ENCODE measurements at regions not wholly inside any gene's neighbourhood (a gene's known extent, or its start where the extent isn't known, plus 50 kb on each side); places are given as distances from the start of the nearest gene placed in this dataset.

GRCh38 chr7:84821671-84822534 is 365.0 kb downstream of the SEMA3D start:
- ATAC-seq = no peak
- ChIA-PET POLR2A (no interaction called here), CTCF (interaction anchor here (1.2 kb wide), 1 partner anchor 9 kb away, joined by 4 read pairs; no protein-coding TSS in a partner anchor)
- DNase-seq (ENCODE audit: low read depth in 1 of 2, low spot score in 1 of 2) = no peak
- no peak for FAIRE-seq
- H3K4me2 ChIP-seq = no peak overlapping the region
- H3K27ac ChIP-seq = no peak overlapping the region
- TF ChIP-seq ZSCAN20 (CRISPR knock-in tag; IDR thresholded peaks at IDR 0.05) (no peak), RAD21 (conservative IDR thresholded peaks at IDR 0.05 in 1 of 2, IDR thresholded peaks at IDR 0.05 in 1 of 2) (no peak)
- no peaks in the 10 kb centered on the region for H3K4me1 ChIP-seq
- no peak overlapping the region for H3K4me3 ChIP-seq
- H3K9me3 ChIP-seq = no peaks in the 10 kb centered on the region
- WGBS (ENCODE audit: missing lambda C conversion rate) = 84% methylated on average over 3 of the region's 3 CpGs

- ATAC-seq (no peak), DNase-seq (ENCODE audit: low read depth in 1 of 2, low spot score in 1 of 2) (no peak), FAIRE-seq (no peak)
- Histone ChIP-seq H3K4me2 (no peak overlapping the region), H3K27ac (no peak overlapping the region), H3K4me1 (no peaks in the 10 kb centered on the region), H3K4me3 (no peak overlapping the region), H3K9me3 (no peaks in the 10 kb centered on the region)
- 45% methylated on average over 2 of the region's 2 CpGs for WGBS (ENCODE audit: missing lambda C conversion rate)
- ChIA-PET CTCF (no interaction called here), POLR2A (no interaction called here)
- TF ChIP-seq POLR2AphosphoS2 (conservative IDR thresholded peaks at IDR 0.05; ENCODE audit: low read length) (no peak), PHF8 (IDR thresholded peaks at IDR 0.05; ENCODE audit: borderline replicate concordance, low read depth) (no peak), HMGXB4 (CRISPR knock-in tag; IDR thresholded peaks at IDR 0.05; ENCODE audit: borderline replicate concordance) (no peak), MAFK (IDR thresholded peaks at IDR 0.05; ENCODE audit: partially characterized antibody) (no peak), MAZ (IDR thresholded peaks at IDR 0.05; ENCODE audit: borderline replicate concordance, low read depth, low read length) (no peak), SMC3 (IDR thresholded peaks at IDR 0.05) (no peak)
These were observed 366.4 kb downstream of the SEMA3D start for GRCh38 chr7:84820481-84820880.

- Histone ChIP-seq H3K9me3 (no peaks in the 10 kb centered on the region), H3K4me3 (no peak overlapping the region), H3K4me1 (no peaks in the 10 kb centered on the region), H3K27ac (no peak overlapping the region), H3K4me2 (no peak overlapping the region)
- CTCF ChIA-PET = no interaction called here
- TF ChIP-seq POLR2AphosphoS2 (conservative IDR thresholded peaks at IDR 0.05; ENCODE audit: low read length) (no peak), NR3C1 (IDR thresholded peaks at IDR 0.05) (no peak), ZNF302 (CRISPR knock-in tag; IDR thresholded peaks at IDR 0.05) (no peak), CEBPB (IDR thresholded peaks at IDR 0.05) (no peak), HEYL (CRISPR knock-in tag; IDR thresholded peaks at IDR 0.05) (no peak), JUN (IDR thresholded peaks at IDR 0.05) (no peak), PBX3 (IDR thresholded peaks at IDR 0.05) (no peak), GATA3 (IDR thresholded peaks at IDR 0.05; ENCODE audit: borderline replicate concordance) (no peak), FOXS1 (CRISPR knock-in tag; IDR thresholded peaks at IDR 0.05) (no peak)
- no peak for ATAC-seq
- POLR2A ChIA-PET = no interaction called here
- no peak for DNase-seq (ENCODE audit: low read depth in 1 of 2, low spot score in 1 of 2)
- WGBS (ENCODE audit: missing lambda C conversion rate) = 77% methylated on average over 1 of the region's 1 CpG
- FAIRE-seq = no peak
These were observed 369.8 kb downstream of the SEMA3D start for GRCh38 chr7:84817016-84817415.

GRCh38 chr7:84813376-84813775 is 373.5 kb downstream of the SEMA3D start:
- H3K4me2 ChIP-seq = no peak overlapping the region
- DNase-seq (ENCODE audit: low read depth in 1 of 2, low spot score in 1 of 2) (no peak), FAIRE-seq (no peak), ATAC-seq (no peak)
- CTCF ChIA-PET = no interaction called here
- H3K9me3 ChIP-seq = no peaks in the 10 kb centered on the region
- H3K4me3 ChIP-seq = no peak overlapping the region
- no peak overlapping the region for H3K27ac ChIP-seq
- POLR2A ChIA-PET = no interaction called here
- H3K4me1 ChIP-seq = no peaks in the 10 kb centered on the region
- WGBS (ENCODE audit: missing lambda C conversion rate) = 74% methylated on average over 2 of the region's 2 CpGs
- TF ChIP-seq SMC3 (IDR thresholded peaks at IDR 0.05) (no peak), ZFP36 (IDR thresholded peaks at IDR 0.05; ENCODE audit: borderline replicate concordance, partially characterized antibody) (no peak), ATOH8 (CRISPR knock-in tag; IDR thresholded peaks at IDR 0.05; ENCODE audit: low read depth) (no peak), JUNB (IDR thresholded peaks at IDR 0.05) (no peak), ZNF302 (CRISPR knock-in tag; IDR thresholded peaks at IDR 0.05) (no peak), NPAS2 (CRISPR knock-in tag; IDR thresholded peaks at IDR 0.05; ENCODE audit: borderline replicate concordance) (no peak), SREBF2 (IDR thresholded peaks at IDR 0.05) (no peak), KDM1A (IDR thresholded peaks at IDR 0.05; ENCODE audit: low read depth) (no peak), E2F6 (IDR thresholded peaks at IDR 0.05; ENCODE audit: borderline replicate concordance, low read depth) (no peak), CHD2 (IDR thresholded peaks at IDR 0.05; ENCODE audit: low read length, partially characterized antibody) (no peak), RNF2 (IDR thresholded peaks at IDR 0.05; ENCODE audit: borderline replicate concordance, low read depth) (no peak), ZC3H11A (IDR thresholded peaks at IDR 0.05) (no peak), RCOR1 (IDR thresholded peaks at IDR 0.05; ENCODE audit: low read depth, low read length) (no peak), ZSCAN20 (CRISPR knock-in tag; IDR thresholded peaks at IDR 0.05) (no peak), ESRRA (IDR thresholded peaks at IDR 0.05; ENCODE audit: borderline replicate concordance, low read length) (no peak)
